ENCODE measurements at regions not wholly inside any gene's neighbourhood (a gene's known extent, or its start where the extent isn't known, plus 50 kb on each side); places are given as distances from the start of the nearest gene placed in this dataset.

GRCh38 chr9:107080130-107080529, 202.9 kb upstream of the RAD23B start:
- no peak for TF ChIP-seq CTCF (IDR thresholded peaks at IDR 0.05; ENCODE audit: low read depth, low read length)
- no peak overlapping the region for H3K4me3 ChIP-seq (ENCODE audit: low read depth, low read length)

DNA sequence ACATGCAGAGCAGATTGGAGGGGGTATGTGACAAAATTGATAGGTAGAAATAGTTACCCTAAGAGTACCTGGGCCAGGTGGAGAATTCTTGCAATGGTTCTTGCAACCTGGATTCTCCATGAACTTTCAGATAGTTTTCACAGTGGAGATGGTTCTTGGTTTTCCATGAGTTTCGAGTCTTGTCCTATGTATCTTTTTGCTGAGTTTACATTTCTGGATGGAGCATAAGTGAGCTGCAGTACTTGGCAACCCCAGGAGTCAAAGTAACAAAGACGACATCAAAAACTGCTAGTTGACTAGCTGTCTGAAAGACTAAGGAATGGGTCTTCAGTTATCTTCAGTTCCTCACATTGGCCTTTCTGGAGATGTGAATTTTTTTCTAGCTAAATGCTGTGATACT, 196.6 kb upstream of the RAD23B start:
- no peak for TF ChIP-seq CTCF (IDR thresholded peaks at IDR 0.05; ENCODE audit: low read depth, low read length)
- H3K4me3 ChIP-seq (ENCODE audit: low read depth, low read length), result no peak overlapping the region

DNA sequence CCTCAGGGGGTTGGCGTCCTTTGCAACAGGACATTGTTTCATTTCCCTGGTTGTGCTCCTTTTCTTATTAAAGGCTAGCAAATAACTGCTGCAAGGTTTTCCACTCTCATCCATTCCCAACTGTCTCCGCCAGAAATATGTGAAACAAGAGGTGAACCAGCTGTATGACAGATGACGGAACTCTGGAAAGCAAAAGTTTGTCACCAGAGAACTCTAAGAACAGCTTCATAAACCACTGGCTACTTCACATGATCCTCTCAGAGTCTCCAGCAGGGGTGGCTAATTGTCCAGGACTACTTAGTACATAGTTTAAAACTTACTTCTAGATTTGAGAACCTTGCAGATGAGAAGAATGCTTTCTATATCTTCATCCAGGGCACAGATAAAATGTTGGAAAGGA, 195.9 kb upstream of the RAD23B start:
- no peak overlapping the region for H3K4me3 ChIP-seq (ENCODE audit: low read depth, low read length)
- no peak for TF ChIP-seq CTCF (IDR thresholded peaks at IDR 0.05; ENCODE audit: low read depth, low read length)

- TF ChIP-seq CTCF (IDR thresholded peaks at IDR 0.05; ENCODE audit: low read depth, low read length), result no peak
- H3K4me3 ChIP-seq (ENCODE audit: low read depth, low read length), result no peak overlapping the region
Measured at GRCh38 chr9:107090218-107090617, 192.9 kb upstream of the RAD23B start.

DNA sequence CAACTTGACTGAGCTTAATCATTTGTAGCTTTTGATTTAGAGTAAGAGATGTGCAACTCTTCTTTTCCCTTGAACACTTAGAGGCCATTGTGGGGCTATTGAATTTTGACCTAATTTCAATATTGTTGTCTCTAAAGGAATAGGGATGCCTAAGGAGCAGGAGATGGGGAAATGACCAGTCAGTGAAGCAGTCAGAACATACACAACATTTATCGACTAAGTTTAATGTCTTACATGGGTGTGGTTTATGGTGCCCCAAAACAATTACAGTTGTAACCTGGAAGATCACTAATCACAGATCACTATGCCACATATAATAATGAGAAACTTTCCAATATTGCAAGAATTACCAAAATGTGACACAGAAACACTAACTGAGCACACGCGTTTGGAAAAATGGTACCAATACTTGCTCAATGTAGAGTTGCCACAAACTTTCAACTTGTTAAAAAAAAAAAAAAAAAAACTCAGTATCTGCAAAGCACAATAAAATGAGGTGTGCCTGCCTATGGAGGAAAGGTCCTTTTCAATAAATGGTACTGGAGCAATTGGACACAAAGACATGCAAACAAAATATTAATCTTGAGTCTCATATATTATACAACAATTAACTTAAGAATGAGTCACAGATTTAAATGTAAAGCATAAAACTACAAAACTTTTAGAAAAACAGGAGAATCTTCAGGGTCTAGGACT, 189.6 kb upstream of the RAD23B start:
- TF ChIP-seq CTCF (IDR thresholded peaks at IDR 0.05; ENCODE audit: low read depth, low read length), result no peak

GRCh38 chr9:107094370-107094769, 188.7 kb upstream of the RAD23B start:
- no peak for TF ChIP-seq CTCF (IDR thresholded peaks at IDR 0.05; ENCODE audit: low read depth, low read length)

More for the DNA sequence above, 189.6 kb upstream of the RAD23B start:
- H3K4me3 ChIP-seq (ENCODE audit: low read depth, low read length), result no peak overlapping the region

DNA sequence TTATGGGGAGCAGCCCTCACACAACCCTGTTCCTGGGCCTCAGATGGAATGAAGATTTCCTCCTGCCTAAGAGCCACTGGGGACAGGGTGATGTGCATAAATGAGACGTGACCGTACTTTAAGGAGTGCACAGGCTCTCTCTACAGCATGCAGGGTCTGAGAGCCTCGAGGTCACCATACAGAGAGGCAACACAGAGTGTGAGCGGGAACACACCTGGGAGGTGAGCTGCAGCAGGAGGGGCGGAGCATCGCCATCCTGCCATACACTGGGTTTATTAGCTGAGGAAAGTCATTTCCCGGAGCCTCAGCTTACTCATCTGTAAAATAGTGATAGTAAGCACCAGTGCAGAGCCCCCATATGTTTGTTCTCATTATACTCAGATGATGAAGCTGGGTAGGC, 182.5 kb upstream of the RAD23B start:
- no peak overlapping the region for H3K4me3 ChIP-seq (ENCODE audit: low read depth, low read length)
- TF ChIP-seq CTCF (IDR thresholded peaks at IDR 0.05; ENCODE audit: low read depth, low read length), result no peak

More at GRCh38 chr9:107094370-107094769, 188.7 kb upstream of the RAD23B start:
- H3K4me3 ChIP-seq (ENCODE audit: low read depth, low read length), result no peak overlapping the region

Measured in WI38 (cell line).